Activated CD8-positive, alpha-beta memory T cell treated with anti-CD3 and anti-CD28 coated beads, Interleukin-2, amount 50 U/mL, for 48 hours (primary cell): ENCODE measurements at regions not wholly inside any gene's neighbourhood (a gene's known extent, or its start where the extent isn't known, plus 50 kb on each side); places are given as distances from the start of the nearest gene placed in this dataset.

ENCODE experiments used
- DNase-seq: peaks from one replicate; pipeline ENCODE4 v3.0.0-alpha.2; 2020

DNA sequence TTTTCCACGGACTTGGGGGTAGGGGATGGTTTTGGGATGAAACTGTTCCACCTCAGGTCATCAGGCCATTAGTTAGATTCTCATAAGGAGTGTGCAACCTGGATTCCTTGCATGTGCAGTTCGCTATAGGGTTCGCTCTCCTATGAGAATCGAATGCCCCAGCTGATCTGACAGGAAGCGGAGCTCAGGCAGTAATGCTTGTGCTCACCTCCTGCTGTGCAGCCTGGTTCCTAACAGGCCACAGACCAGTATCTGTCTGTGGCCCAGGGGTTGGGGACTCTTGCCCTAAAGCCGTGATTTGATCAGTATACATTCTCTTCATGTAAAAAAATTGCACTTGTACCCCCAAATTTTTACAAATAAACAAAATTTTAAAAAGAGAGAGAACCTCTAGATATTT lies 219.4 kb upstream of the CPNE8 start:
- no peak for DNase-seq

DNA sequence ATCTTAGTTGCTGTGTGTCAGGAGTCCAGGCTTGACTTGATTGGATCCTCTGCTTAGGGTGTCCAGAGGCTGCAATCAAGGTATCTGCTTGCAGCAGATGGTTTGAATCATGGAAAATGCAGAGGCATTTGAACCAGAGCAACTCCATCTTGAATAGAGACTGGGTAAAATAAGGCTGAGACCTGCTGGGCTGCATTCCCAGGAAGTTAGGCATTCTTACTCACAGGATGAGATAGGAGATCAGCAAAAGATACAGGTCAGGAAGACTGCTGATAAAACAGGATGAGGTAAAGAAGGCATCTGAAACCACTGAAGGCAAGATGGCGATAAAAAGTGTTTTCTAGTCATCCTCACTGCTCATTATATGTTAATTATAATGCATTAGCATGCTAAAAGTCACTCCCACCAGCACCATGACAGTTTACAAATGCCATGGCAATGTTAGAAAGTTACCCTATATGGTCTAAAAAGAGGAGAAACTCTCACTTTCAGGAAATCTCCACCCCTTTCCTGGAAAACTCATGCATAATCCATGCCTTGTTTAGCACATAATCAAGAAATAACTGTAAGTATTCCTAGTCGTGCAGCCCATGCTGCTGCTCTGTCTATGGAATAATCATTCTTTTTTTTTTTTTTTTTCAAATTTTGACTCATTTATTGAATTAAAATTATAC lies 218.3 kb upstream of the CPNE8 start:
- DNase-seq = no peak

DNA sequence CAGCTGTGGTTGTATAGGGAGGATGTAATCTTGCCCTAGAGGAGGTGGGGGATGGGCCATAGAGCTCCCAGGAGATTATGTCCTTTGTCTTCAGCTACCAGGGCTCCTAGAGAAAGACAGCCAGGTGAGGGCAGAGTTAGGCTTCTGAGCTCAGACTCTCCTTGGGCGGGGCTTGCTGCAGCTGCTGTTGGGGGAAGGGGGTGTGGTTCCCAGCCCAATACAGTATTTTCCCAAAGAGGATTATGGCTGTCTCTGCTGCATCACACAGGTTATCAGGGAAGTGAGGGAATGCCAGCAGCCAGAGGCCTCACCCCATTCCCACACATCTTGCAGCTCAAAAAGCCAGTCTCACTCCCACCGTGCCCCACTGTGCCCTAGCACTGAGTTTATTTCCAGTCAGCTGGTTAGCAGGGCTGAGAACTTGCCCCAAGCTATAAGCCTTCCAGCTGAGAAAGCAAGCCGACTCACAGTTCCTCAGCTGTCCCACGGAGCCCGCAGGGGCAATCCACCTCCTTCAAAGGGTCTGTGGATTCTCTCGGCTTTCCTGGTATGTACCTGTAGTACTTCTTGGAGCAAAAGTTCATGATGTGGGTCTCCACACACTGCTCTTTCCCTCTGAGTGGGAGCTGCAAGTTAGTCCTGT lies 217.3 kb upstream of the CPNE8 start:
- no peak for DNase-seq

- DNase-seq = no peak
Measured at GRCh38 chr12:39116861-39117260, 211.5 kb upstream of the CPNE8 start.

- no peak for DNase-seq
Measured at GRCh38 chr12:39112064-39112463, 206.7 kb upstream of the CPNE8 start.

- DNase-seq = no peak
Measured at GRCh38 chr12:39105111-39105510, 199.7 kb upstream of the CPNE8 start.

DNA sequence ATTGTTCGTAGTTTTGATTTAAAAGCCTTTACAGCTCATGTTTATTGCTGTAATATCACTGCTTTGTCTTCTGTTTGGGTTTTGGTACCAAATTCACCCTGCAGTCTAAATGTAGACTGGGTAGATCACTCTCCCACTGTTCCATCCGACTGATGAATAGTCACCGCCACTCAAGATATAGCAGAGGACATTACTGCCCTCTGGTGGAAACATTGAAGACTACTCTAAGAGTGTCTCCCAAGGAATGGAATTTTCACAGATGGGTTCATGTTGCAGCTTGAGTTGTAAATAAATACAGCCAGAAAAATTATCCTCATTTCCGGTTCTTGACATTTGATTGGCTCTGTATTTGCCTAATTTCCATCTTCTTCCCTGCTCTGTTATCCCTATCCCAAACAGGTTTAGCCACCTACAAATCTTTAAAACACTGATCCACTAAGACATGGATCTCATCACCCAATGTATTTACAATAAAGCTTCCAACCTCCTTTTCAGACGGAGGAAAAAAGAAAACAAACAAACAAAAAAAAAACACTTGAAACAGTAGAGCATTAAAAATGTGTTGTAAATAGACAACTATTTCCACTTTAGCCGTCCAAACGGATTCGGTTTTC lies 198.3 kb upstream of the CPNE8 start:
- no peak for DNase-seq

DNA sequence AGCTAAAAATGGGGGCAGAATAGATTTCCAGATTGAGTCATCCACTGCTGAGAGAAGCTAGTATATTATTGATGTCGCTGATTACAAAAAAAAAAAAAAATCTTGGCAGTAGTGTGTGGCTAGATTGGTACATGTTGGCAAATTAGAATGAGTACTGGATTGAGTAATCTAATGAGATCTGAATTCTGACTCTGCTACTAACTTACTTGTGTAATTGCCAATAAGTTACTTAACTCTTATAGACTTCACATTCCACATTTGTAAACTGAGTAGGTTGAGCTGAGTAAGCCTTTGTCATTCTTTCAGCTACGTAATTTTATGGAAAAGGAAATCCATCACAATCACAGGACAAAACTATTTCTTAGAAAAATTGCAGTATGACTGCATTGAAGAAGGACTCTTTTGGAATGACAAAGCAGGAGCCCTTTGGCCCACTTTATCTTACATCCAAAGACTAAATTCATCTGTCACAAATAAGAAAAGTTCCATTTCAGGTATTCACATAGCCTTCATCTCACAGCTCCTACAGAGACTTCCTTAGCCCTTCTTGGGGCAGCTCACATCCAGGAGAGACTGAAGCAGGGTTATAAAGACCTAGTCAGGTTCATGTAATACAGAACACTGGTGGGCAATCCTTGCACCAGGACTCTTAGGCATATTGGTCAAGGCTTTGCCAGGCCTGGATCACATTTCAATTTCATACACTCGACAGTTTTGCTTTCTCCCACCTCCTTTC lies 197.3 kb upstream of the CPNE8 start:
- DNase-seq = no peak

DNA sequence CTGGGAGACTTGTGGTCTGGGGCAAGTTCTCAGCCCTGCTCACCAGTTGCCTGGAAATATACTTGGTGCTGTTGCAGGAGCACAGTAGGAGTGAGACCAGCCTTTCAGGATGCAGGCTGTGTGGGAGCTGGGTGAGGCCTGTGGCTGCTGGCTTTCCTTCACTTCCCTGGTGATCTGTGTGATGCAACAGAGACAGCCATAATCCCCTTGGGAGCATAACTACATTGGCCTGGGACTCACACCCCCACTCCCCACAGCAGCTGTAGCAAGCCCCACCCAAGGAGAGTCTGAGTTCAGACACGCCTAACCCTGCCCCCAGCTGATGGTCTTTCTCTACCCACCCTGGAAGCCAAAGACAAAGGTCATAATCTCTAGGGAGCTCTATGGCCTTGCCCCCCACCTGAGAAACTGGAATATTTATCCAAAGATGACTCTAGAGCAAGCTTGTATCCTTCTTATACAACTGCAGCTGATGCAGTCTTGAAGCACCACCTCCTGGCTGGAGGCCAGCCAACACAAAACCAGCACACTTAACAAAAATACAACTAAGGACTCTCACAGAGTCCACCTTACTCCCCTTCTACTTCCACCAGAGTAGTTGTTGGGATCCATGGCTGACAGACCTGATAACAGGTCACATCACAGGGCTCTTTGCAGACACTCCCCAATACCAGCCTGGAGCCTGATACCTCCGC lies 190.4 kb upstream of the CPNE8 start:
- DNase-seq = no peak

DNA sequence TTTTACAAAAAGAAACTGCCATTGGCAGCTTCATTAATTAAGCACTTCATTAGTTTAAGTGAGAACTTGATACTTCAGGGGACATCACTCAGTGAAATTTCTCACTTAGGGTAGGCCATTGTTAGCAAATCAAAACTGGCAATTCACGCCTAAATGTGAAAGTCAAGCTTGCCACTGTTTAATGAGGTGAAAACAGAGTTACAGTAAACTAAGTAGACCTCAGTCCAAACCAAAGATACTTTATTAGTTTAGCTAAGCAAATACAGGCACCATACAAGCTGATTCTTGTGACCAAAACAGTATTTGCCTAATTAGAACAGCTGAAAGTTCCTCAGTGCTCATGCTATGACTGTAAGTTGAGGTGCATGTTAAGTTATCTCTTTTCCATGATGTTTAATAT lies 176.5 kb upstream of the CPNE8 start:
- no peak for DNase-seq

DNA sequence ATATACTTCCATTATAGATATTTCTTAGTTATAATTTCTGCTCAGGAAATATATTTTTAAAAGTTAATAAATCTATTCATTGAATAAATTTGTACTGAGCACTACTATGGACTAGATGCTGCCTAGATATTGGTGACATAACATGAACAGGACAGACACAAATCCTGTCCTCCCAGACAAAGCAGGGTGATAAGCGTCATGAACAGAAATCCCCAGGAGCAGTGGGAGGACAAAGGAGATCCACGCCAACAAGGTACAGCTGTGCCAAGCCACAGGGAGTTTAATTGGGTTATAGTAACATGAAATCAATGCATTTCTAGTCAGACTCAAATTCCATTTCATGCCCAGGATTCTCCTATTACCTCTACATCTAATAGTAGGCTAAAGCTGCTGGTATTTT lies 171.8 kb upstream of the CPNE8 start:
- no peak for DNase-seq

DNA sequence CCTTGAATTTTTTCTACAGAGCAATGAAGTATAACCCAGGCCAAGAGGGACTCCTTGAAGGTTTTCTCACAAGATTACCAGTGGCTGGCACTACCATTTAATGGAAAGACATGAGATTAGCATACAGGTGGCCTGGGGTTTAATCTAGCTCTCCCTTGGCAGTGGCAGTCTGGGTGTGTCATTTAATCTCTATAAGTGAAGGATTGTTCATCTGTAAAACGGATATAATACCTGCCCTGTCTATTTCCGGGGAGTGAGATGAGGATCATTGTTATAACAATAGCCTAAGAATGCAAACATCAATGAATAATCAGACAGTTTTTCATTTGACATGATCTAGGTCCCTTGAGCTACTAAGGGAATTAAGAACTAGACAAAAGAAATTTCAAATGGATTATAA lies 168.7 kb upstream of the CPNE8 start:
- no peak for DNase-seq

DNA sequence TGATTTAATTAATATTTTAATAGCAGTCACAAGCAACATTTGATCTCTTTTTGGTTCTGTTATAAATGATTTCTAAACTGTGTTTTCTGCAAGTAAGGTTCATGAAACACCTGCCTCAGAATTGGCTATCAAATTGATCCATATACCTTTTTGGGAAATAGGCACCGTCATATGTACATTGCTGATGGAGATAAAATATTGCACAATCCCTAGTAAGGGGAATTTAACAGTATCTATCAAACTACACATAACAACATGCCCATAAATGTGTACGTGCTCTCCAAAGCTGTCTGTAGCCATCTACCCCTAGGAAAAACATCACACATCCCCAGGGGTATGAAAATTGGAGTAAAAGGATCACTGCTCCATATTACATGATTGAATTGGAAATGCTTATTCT lies 167.3 kb upstream of the CPNE8 start:
- DNase-seq = no peak

DNA sequence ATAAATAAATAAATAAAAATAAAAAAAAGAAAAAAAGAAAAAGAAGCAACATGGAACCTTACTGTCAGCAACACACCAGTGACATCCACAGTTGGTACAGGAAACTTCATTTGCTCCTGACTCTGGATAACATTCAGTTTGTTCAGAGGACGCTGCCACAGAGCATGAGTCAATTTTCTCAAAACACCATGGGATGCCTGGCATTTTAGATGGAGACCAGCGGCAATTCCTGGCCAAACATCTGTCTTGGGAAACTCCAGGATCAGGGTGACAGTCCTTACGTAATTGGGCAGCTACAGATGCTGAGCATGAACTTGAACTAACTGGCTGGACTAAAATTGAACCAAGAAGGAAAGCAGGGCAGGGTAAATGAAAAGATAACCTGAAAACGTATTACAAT lies 166.2 kb upstream of the CPNE8 start:
- DNase-seq = no peak

DNA sequence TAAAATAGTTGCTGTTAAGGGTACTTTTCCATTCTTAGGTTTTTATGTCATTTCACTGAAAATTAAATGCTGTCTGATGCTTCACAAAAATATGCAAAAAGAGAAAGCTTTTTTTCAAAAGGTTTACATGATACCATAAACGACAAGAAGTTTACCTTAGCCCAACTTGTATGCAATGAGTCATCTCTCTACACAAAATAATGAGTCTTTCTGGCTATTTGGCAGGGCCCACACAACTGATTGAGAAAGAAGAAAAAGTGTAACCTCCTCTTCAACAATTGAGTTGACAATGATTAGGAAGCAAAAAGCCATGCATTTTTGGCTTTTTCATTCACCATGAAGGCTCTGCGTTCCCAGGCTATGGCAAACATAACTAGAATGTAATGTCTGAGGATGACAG lies 165.4 kb upstream of the CPNE8 start:
- no peak for DNase-seq

GRCh38 chr12:39065455-39065854 lies 160.1 kb upstream of the CPNE8 start:
- DNase-seq = no peak

GRCh38 chr12:39064708-39065107 lies 159.3 kb upstream of the CPNE8 start:
- DNase-seq = no peak

DNA sequence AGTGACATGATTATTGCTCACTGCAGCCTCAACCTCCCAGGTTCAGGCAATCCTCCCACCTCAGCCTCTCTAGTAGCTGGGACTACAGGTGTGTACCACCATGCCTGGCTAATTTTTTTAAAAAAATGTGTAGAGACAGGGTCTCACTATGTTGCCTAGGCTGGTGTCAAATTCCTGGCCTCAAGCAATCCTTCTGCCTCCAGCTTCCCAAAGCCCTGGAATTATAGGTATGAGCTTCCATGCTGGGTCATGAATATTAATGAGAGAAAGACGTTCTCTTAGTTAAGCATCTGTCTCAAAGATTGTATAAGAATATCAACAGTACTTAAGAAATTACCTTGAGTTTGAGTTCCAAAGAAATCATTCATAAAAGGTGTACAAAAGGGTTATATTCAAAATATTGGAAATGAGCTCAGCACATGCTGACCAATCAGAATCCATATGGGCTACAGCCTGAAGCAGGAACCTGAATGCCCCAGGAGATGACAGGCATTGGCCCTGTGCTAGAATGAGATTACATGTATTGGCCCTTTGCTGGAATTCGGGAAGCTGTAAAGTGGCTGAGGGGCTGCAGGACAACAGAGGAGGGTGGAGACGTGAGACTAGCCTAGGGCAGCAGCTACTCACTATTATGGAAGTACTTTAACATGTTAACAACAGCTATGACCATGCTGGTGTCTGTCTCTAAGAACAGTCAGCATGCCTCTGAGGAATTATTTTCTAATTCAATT lies 157.0 kb upstream of the CPNE8 start:
- no peak for DNase-seq

GRCh38 chr12:39061576-39061975 lies 156.2 kb upstream of the CPNE8 start:
- DNase-seq = no peak

DNA sequence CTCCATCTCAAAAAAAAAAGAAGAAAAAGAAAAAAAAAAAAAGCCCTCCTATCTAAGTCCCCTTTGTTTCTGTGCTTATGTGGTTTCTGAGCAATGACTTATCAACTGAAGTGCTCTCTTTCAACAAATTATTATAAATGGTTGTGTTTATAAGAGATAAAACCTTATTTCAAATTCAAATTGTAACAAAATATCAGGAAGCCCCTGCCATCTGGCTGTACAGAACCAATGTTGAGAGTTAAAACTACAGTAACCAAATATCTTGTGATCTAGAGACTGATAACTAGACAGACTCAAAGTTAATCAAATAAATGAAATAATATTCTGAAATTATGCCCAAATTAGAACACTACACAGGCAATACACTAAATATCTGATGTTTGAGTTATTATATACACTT lies 143.0 kb upstream of the CPNE8 start:
- DNase-seq = no peak

GRCh38 chr12:39047539-39048262 lies 142.3 kb upstream of the CPNE8 start:
- DNase-seq = no peak

- no peak for DNase-seq
Measured at GRCh38 chr12:39044754-39045153, 139.4 kb upstream of the CPNE8 start.
